Epithelial cell of esophagus (primary cell): ENCODE measurements at regions not wholly inside any gene's neighbourhood (a gene's known extent, or its start where the extent isn't known, plus 50 kb on each side); places are given as distances from the start of the nearest gene placed in this dataset.
"Not testable (repeated sequence)": the region's sequence is repeated elsewhere in the genome, so short reads cannot be mapped to it uniquely, and the experiment has no call there.

Experiments
- DNase-seq: peaks from one replicate; pipeline ENCODE4 v3.0.0; 2010; ENCODE audit warnings: low read depth
- H3K4me3 ChIP-seq: 2 replicates; pipeline ENCODE4 v1.5.1; 2011; ENCODE audit warnings: mild to moderate bottlenecking, low read length, control low read depth
- CTCF ChIP-seq: IDR thresholded peaks from 2 replicates; pipeline ENCODE4 v1.5.1; 2011; ENCODE audit warnings: low read depth, mild to moderate bottlenecking, low read length, control low read depth, inconsistent platforms; ENCODE audit not compliant: insufficient read depth; ENCODE audit errors: missing control alignments

GRCh38 chr18:5029592-5029991, 167.5 kb downstream of the AKAIN1 start:
- DNase-seq: no peak
- no peak overlapping the region for H3K4me3 ChIP-seq
- TF ChIP-seq CTCF: no peak

GRCh38 chr18:5024741-5025140, 172.3 kb downstream of the AKAIN1 start:
- no peak overlapping the region for H3K4me3 ChIP-seq
- TF ChIP-seq CTCF: no peak
- no peak for DNase-seq

- no peak for TF ChIP-seq CTCF
- H3K4me3 ChIP-seq: no peak overlapping the region
- DNase-seq: no peak
These were observed 175.5 kb downstream of the AKAIN1 start for GRCh38 chr18:5021558-5021957.

GRCh38 chr18:5015213-5015612, 181.8 kb downstream of the AKAIN1 start:
- TF ChIP-seq CTCF: no peak
- no peak for DNase-seq
- no peak overlapping the region for H3K4me3 ChIP-seq

- peak overlapping the region; percentile 11 for H3K4me3 ChIP-seq
- DNase-seq: not testable (repeated sequence)
These were observed 192.8 kb downstream of the AKAIN1 start for GRCh38 chr18:5004031-5004820.

- no peak for DNase-seq
- TF ChIP-seq CTCF: no peak
- H3K4me3 ChIP-seq: no peak overlapping the region
These were observed 202.3 kb downstream of the AKAIN1 start for GRCh38 chr18:4994710-4995109.

GRCh38 chr18:4987452-4988405, 209.3 kb downstream of the AKAIN1 start:
- no peak for DNase-seq
- H3K4me3 ChIP-seq: no peak overlapping the region
- no peak for TF ChIP-seq CTCF
